ENCODE measurements at regions not wholly inside any gene's neighbourhood (a gene's known extent, or its start where the extent isn't known, plus 50 kb on each side); places are given as distances from the start of the nearest gene placed in this dataset.

GRCh38 chrX:121949041-121949760, 901.8 kb downstream of the GLUD2 start:
- H3K36me3 Mint-ChIP-seq (ENCODE audit: low read depth) = no peaks in the 10 kb centered on the region
- Histone ChIP-seq H3K4me3 (ENCODE audit: low read length) (no peak overlapping the region), H3K27me3 (ENCODE audit: control insufficient read depth in 1 of 2, insufficient read depth in 2 of 2, low read length in 2 of 2) (no peaks in the 10 kb centered on the region), H3K4me1 (ENCODE audit: insufficient read depth, low read length) (no peaks in the 10 kb centered on the region), H3K9me3 (ENCODE audit: control insufficient read depth in 1 of 2, insufficient read depth in 1 of 2, low read length in 2 of 2) (no peaks in the 10 kb centered on the region), H3K27ac (ENCODE audit: low read depth in 1 of 2, low read length in 2 of 2) (no peak overlapping the region), H3K36me3 (ENCODE audit: insufficient read depth, low read length) (no peaks in the 10 kb centered on the region)
- intact Hi-C loops (cut with DNase I, micrococcal nuclease) = no loop called here
- no peak for DNase-seq
- H3K9me3 Mint-ChIP-seq = no peaks in the 10 kb centered on the region
- ATAC-seq (ENCODE audit: poor library complexity) = no peak
- no peak overlapping the region for H3K4me3 Mint-ChIP-seq
- no peaks in the 10 kb centered on the region for H3K27me3 Mint-ChIP-seq
- no peak for TF ChIP-seq CTCF (IDR thresholded peaks at IDR 0.05)
- no peaks in the 10 kb centered on the region for H3K4me1 Mint-ChIP-seq (ENCODE audit: low read depth)
- ChIA-PET POLR2A (no interaction called here), CTCF (no interaction called here)
- no peak overlapping the region for H3K27ac Mint-ChIP-seq

GRCh38 chrX:121958886-121959285, 911.5 kb downstream of the GLUD2 start:
- no peak overlapping the region for H3K4me3 ChIP-seq (ENCODE audit: low read length)
- H3K27ac ChIP-seq (ENCODE audit: low read depth in 1 of 2, low read length in 2 of 2) = no peak overlapping the region
- TF ChIP-seq CTCF (IDR thresholded peaks at IDR 0.05) = no peak
- intact Hi-C loops (cut with DNase I, micrococcal nuclease) = no loop called here
- H3K4me1 ChIP-seq (ENCODE audit: insufficient read depth, low read length) = no peaks in the 10 kb centered on the region
- ATAC-seq (ENCODE audit: poor library complexity) (no peak), DNase-seq (no peak)
- Mint-ChIP-seq H3K27me3 (no peaks in the 10 kb centered on the region), H3K27ac (no peak overlapping the region), H3K36me3 (ENCODE audit: low read depth) (no peaks in the 10 kb centered on the region), H3K4me3 (no peak overlapping the region), H3K9me3 (no peaks in the 10 kb centered on the region), H3K4me1 (ENCODE audit: low read depth) (no peaks in the 10 kb centered on the region)
- no peaks in the 10 kb centered on the region for H3K27me3 ChIP-seq (ENCODE audit: control insufficient read depth in 1 of 2, insufficient read depth in 2 of 2, low read length in 2 of 2)
- H3K36me3 ChIP-seq (ENCODE audit: insufficient read depth, low read length) = no peaks in the 10 kb centered on the region
- CTCF ChIA-PET = no interaction called here
- no peaks in the 10 kb centered on the region for H3K9me3 ChIP-seq (ENCODE audit: control insufficient read depth in 1 of 2, insufficient read depth in 1 of 2, low read length in 2 of 2)
- POLR2A ChIA-PET = no interaction called here

- no peaks in the 10 kb centered on the region for H3K27me3 Mint-ChIP-seq
- intact Hi-C loops (cut with DNase I, micrococcal nuclease) = no loop called here
- no peaks in the 10 kb centered on the region for H3K36me3 Mint-ChIP-seq (ENCODE audit: low read depth)
- no peaks in the 10 kb centered on the region for H3K9me3 ChIP-seq (ENCODE audit: control insufficient read depth in 1 of 2, insufficient read depth in 1 of 2, low read length in 2 of 2)
- H3K27ac ChIP-seq (ENCODE audit: low read depth in 1 of 2, low read length in 2 of 2) = no peak overlapping the region
- no peak for TF ChIP-seq CTCF (IDR thresholded peaks at IDR 0.05)
- no peak overlapping the region for H3K27ac Mint-ChIP-seq
- H3K4me3 ChIP-seq (ENCODE audit: low read length) = no peak overlapping the region
- no peaks in the 10 kb centered on the region for H3K4me1 Mint-ChIP-seq (ENCODE audit: low read depth)
- no peak for ATAC-seq (ENCODE audit: poor library complexity)
- no peak for DNase-seq
- no peaks in the 10 kb centered on the region for H3K27me3 ChIP-seq (ENCODE audit: control insufficient read depth in 1 of 2, insufficient read depth in 2 of 2, low read length in 2 of 2)
- peaks cover 2% of the 10 kb centered on the region for H3K9me3 Mint-ChIP-seq
- ChIA-PET CTCF (no interaction called here), POLR2A (no interaction called here)
- no peaks in the 10 kb centered on the region for H3K4me1 ChIP-seq (ENCODE audit: insufficient read depth, low read length)
- H3K36me3 ChIP-seq (ENCODE audit: insufficient read depth, low read length) = no peaks in the 10 kb centered on the region
- H3K4me3 Mint-ChIP-seq = no peak overlapping the region
Observed at GRCh38 chrX:121975671-121976070, 928.3 kb downstream of the GLUD2 start.
